ENCODE measurements at regions not wholly inside any gene's neighbourhood (a gene's known extent, or its start where the extent isn't known, plus 50 kb on each side); places are given as distances from the start of the nearest gene placed in this dataset.

- Histone ChIP-seq H2AFZ (ENCODE audit: low read depth, low read length, severe bottlenecking) (no peak overlapping the region), H3K4me2 (ENCODE audit: low read depth, low read length, poor library complexity, severe bottlenecking) (no peak overlapping the region), H3K27me3 (ENCODE audit: low read length) (no peaks in the 10 kb centered on the region), H3K9ac (ENCODE audit: low read length) (no peak overlapping the region), H3K9me3 (ENCODE audit: insufficient read depth, low read length) (no peaks in the 10 kb centered on the region), H3K4me3 (ENCODE audit: insufficient read depth, low read length, poor library complexity, severe bottlenecking) (no peak overlapping the region), H4K20me1 (ENCODE audit: low read depth, low read length) (no peaks in the 10 kb centered on the region), H3K36me3 (ENCODE audit: low read length) (no peaks in the 10 kb centered on the region), H3K9me2 (replicated peaks; ENCODE audit: insufficient read depth, low read length) (no peaks in the 10 kb centered on the region), H3F3A (ENCODE audit: insufficient read depth) (no peaks in the 10 kb centered on the region), H3K79me2 (ENCODE audit: insufficient read depth, low read length) (no peaks in the 10 kb centered on the region), H3K27ac (ENCODE audit: low read depth, low read length) (no peak overlapping the region)
- TF ChIP-seq EZH2phosphoT487 (conservative IDR thresholded peaks at IDR 0.05; ENCODE audit: low read length), result no peak
- TF ChIP-seq CTCF (IDR thresholded peaks at IDR 0.05; ENCODE audit: insufficient read depth, low read length, poor library complexity, severe bottlenecking), result no peak
Measured at GRCh38 chr15:47374222-47374621, 343.1 kb upstream of the SEMA6D start.

- Histone ChIP-seq H3K27ac (ENCODE audit: low read depth, low read length) (no peak overlapping the region), H3K79me2 (ENCODE audit: insufficient read depth, low read length) (no peaks in the 10 kb centered on the region)
Measured at GRCh38 chr15:47376190-47376589, 341.1 kb upstream of the SEMA6D start.

GRCh38 chr15:47377465-47377864 lies 339.8 kb upstream of the SEMA6D start:
- Histone ChIP-seq H3K79me2 (ENCODE audit: insufficient read depth, low read length) (no peaks in the 10 kb centered on the region), H2AFZ (ENCODE audit: low read depth, low read length, severe bottlenecking) (no peak overlapping the region), H3K4me3 (ENCODE audit: insufficient read depth, low read length, poor library complexity, severe bottlenecking) (no peak overlapping the region), H3K27me3 (ENCODE audit: low read length) (no peaks in the 10 kb centered on the region), H4K20me1 (ENCODE audit: low read depth, low read length) (no peaks in the 10 kb centered on the region), H3K9me2 (replicated peaks; ENCODE audit: insufficient read depth, low read length) (no peaks in the 10 kb centered on the region), H3K36me3 (ENCODE audit: low read length) (no peaks in the 10 kb centered on the region), H3K9me3 (ENCODE audit: insufficient read depth, low read length) (no peaks in the 10 kb centered on the region), H3K27ac (ENCODE audit: low read depth, low read length) (no peak overlapping the region), H3F3A (ENCODE audit: insufficient read depth) (no peaks in the 10 kb centered on the region), H3K9ac (ENCODE audit: low read length) (no peak overlapping the region), H3K4me2 (ENCODE audit: low read depth, low read length, poor library complexity, severe bottlenecking) (no peak overlapping the region)
- TF ChIP-seq CTCF (IDR thresholded peaks at IDR 0.05; ENCODE audit: insufficient read depth, low read length, poor library complexity, severe bottlenecking) (no peak), EZH2phosphoT487 (conservative IDR thresholded peaks at IDR 0.05; ENCODE audit: low read length) (no peak)

More at GRCh38 chr15:47376190-47376589, 341.1 kb upstream of the SEMA6D start:
- TF ChIP-seq EZH2phosphoT487 (conservative IDR thresholded peaks at IDR 0.05; ENCODE audit: low read length) (no peak), CTCF (IDR thresholded peaks at IDR 0.05; ENCODE audit: insufficient read depth, low read length, poor library complexity, severe bottlenecking) (no peak)
- no peaks in the 10 kb centered on the region for H3K27me3 ChIP-seq (ENCODE audit: low read length)
- no peaks in the 10 kb centered on the region for H4K20me1 ChIP-seq (ENCODE audit: low read depth, low read length)
- H3K36me3 ChIP-seq (ENCODE audit: low read length), result no peaks in the 10 kb centered on the region
- H2AFZ ChIP-seq (ENCODE audit: low read depth, low read length, severe bottlenecking), result no peak overlapping the region
- no peaks in the 10 kb centered on the region for H3K9me2 ChIP-seq (replicated peaks; ENCODE audit: insufficient read depth, low read length)
- H3K4me3 ChIP-seq (ENCODE audit: insufficient read depth, low read length, poor library complexity, severe bottlenecking), result no peak overlapping the region
- no peak overlapping the region for H3K9ac ChIP-seq (ENCODE audit: low read length)
- no peaks in the 10 kb centered on the region for H3F3A ChIP-seq (ENCODE audit: insufficient read depth)
- no peak overlapping the region for H3K4me2 ChIP-seq (ENCODE audit: low read depth, low read length, poor library complexity, severe bottlenecking)
- no peaks in the 10 kb centered on the region for H3K9me3 ChIP-seq (ENCODE audit: insufficient read depth, low read length)

All from SU-DHL-6 (cell line).